ENCODE measurements at regions not wholly inside any gene's neighbourhood (a gene's known extent, or its start where the extent isn't known, plus 50 kb on each side); places are given as distances from the start of the nearest gene placed in this dataset.

DNA sequence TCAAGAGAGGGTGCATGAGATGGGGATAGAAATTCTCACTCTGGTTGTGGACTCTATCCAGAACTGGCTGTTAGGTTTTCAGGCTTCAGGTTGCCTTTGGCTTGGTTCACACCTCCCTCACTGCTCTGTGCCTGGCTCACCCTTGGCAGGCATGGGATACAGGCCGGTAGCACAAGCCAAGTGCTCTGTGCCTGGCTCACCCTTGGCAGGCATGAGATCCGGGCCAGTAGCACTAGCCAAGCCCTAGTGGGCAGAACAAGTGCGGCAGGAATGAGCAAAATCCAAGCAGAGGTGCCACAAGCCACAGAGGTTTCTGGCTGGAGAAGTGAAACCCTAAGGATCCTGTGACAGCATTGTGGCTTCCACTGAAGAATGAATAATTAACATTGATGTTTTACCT is 1642.3 kb downstream of the C4orf33 start:
- no peak overlapping the region for H3K4me3 Mint-ChIP-seq
- WGBS (ENCODE audit: insufficient coverage): 89% methylated on average over 3 of the region's 3 CpGs
- H3K27ac Mint-ChIP-seq: no peak overlapping the region
- peaks cover 0 to 1% (median 0%) of the 10 kb centered on the region in 3 donors for H3K27me3 Mint-ChIP-seq (ENCODE audit: low read depth in 3 of 3)
- Histone ChIP-seq H3K27me3 (ENCODE audit: control insufficient read depth in 2 of 2, insufficient read depth in 2 of 2, low read length in 2 of 2) (no peaks in the 10 kb centered on the region), H3K9me3 (replicated peaks in 1 of 2; ENCODE audit: control insufficient read depth in 1 of 2, insufficient read depth in 1 of 2, low read length in 2 of 2) (peaks cover 16 to 24% of the 10 kb centered on the region in 2 donors), H3K79me2 (ENCODE audit: insufficient read depth, low read length) (no peaks in the 10 kb centered on the region), H3K36me3 (replicated peaks in 1 of 2; ENCODE audit: control insufficient read depth in 1 of 2, insufficient read depth in 2 of 2, low read length in 2 of 2) (no peaks in the 10 kb centered on the region), H3K27ac (ENCODE audit: low read depth in 1 of 2, low read length in 2 of 2) (no peak overlapping the region), H3K4me3 (replicated peaks in 1 of 3; ENCODE audit: low read depth in 2 of 3, low read length in 3 of 3) (no peak overlapping the region), H2AFZ (ENCODE audit: insufficient read depth, low read depth, low read length, poor library complexity, severe bottlenecking) (no peak overlapping the region), H3K9ac (ENCODE audit: insufficient read depth, low read length, poor library complexity, severe bottlenecking) (no peak overlapping the region), H4K20me1 (ENCODE audit: insufficient read depth, low read length) (no peaks in the 10 kb centered on the region), H3K4me2 (replicated peaks; ENCODE audit: extremely low read depth, low read length, poor library complexity, severe bottlenecking) (no peak overlapping the region), H3K4me1 (ENCODE audit: control insufficient read depth in 1 of 2, insufficient read depth in 2 of 2, low read length in 2 of 2) (no peaks in the 10 kb centered on the region)
- H3K9me3 Mint-ChIP-seq: peaks cover 0 to 18% (median 2%) of the 10 kb centered on the region in 7 donors
- no peaks in the 10 kb centered on the region for H3K36me3 Mint-ChIP-seq
- TF ChIP-seq CTCF (IDR thresholded peaks at IDR 0.05): no peak
- intact Hi-C loops (cut with micrococcal nuclease): no loop called here
- no peak for DNase-seq
- no peaks in the 10 kb centered on the region for H3K4me1 Mint-ChIP-seq

DNA sequence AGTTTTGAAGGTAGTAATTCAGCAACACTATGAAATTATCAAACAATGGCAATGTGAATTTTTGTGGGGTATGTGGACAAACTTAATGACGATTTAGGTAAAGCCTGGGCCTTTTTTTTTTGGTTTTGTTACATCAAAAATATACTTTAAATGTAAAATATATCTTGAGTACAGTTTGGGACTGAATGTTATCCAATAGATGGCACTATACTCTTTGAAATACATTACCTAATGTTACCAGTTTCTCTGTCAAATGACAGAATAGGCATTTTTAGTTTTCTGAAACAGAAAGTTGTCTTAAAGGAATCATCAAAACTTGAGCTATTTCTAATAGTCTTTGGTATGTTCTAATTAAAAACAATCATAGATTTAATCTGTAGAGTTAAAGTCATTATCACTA is 1651.9 kb downstream of the C4orf33 start:
- no peak overlapping the region for H3K4me2 ChIP-seq (replicated peaks; ENCODE audit: extremely low read depth, low read length, poor library complexity, severe bottlenecking)
- no peaks in the 10 kb centered on the region for H3K4me1 Mint-ChIP-seq
- H2AFZ ChIP-seq (ENCODE audit: insufficient read depth, low read depth, low read length, poor library complexity, severe bottlenecking): no peak overlapping the region
- H3K4me3 ChIP-seq (replicated peaks in 1 of 3; ENCODE audit: low read depth in 2 of 3, low read length in 3 of 3): no peak overlapping the region
- no peak for TF ChIP-seq CTCF (IDR thresholded peaks at IDR 0.05)
- no peaks in the 10 kb centered on the region for H3K79me2 ChIP-seq (ENCODE audit: insufficient read depth, low read length)
- no peaks in the 10 kb centered on the region for H3K27me3 Mint-ChIP-seq (ENCODE audit: low read depth in 3 of 3)
- no peak overlapping the region for H3K4me3 Mint-ChIP-seq
- H3K9me3 ChIP-seq (replicated peaks in 1 of 2; ENCODE audit: control insufficient read depth in 1 of 2, insufficient read depth in 1 of 2, low read length in 2 of 2): no peaks in the 10 kb centered on the region
- H3K4me1 ChIP-seq (ENCODE audit: control insufficient read depth in 1 of 2, insufficient read depth in 2 of 2, low read length in 2 of 2): no peaks in the 10 kb centered on the region
- DNase-seq: no peak
- H3K9me3 Mint-ChIP-seq: no peaks in the 10 kb centered on the region
- H3K27ac ChIP-seq (ENCODE audit: low read depth in 1 of 2, low read length in 2 of 2): no peak overlapping the region
- H3K9ac ChIP-seq (ENCODE audit: insufficient read depth, low read length, poor library complexity, severe bottlenecking): no peak overlapping the region
- no peak overlapping the region for H3K27ac Mint-ChIP-seq
- H3K27me3 ChIP-seq (ENCODE audit: control insufficient read depth in 2 of 2, insufficient read depth in 2 of 2, low read length in 2 of 2): no peaks in the 10 kb centered on the region
- no peaks in the 10 kb centered on the region for H4K20me1 ChIP-seq (ENCODE audit: insufficient read depth, low read length)
- H3K36me3 ChIP-seq (replicated peaks in 1 of 2; ENCODE audit: control insufficient read depth in 1 of 2, insufficient read depth in 2 of 2, low read length in 2 of 2): no peaks in the 10 kb centered on the region
- no peaks in the 10 kb centered on the region for H3K36me3 Mint-ChIP-seq
- intact Hi-C loops (cut with micrococcal nuclease): no loop called here
- no CpG with 5 or more reads among the region's 1 CpG for WGBS (ENCODE audit: insufficient coverage)
